ENCODE measurements at regions not wholly inside any gene's neighbourhood (a gene's known extent, or its start where the extent isn't known, plus 50 kb on each side); places are given as distances from the start of the nearest gene placed in this dataset.
"Not testable (repeated sequence)": the region's sequence is repeated elsewhere in the genome, so short reads cannot be mapped to it uniquely, and the experiment has no call there.

DNA sequence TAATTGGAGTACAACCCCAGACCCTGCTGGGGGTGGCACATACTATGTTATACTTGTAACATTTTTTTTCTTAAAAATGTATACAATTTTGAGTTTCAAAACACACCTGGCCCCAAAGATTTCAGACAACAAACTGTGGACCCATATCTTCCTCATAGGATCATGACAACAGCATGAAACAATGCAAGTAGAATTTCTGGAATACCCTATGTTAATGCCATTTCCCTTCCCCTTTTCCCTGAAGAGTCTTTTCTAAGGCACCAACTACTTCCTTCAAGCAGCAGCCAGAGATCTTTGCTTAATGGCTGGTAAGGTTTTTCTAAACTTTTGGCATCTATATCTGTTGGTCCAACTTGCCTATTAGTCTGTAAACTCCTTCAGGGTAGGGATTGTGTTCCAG, 99.9 kb upstream of the SERBP1 start:
- no peak for DNase-seq (ENCODE audit: low read depth in 2 of 2)

GRCh38 chr1:67532452-67533216, 102.4 kb upstream of the SERBP1 start:
- no peak for DNase-seq (ENCODE audit: low read depth in 2 of 2)

- DNase-seq (ENCODE audit: low read depth in 2 of 2): peak in 1 of 2 donors; percentile 5
Observed at GRCh38 chr1:67534627-67535065, 104.4 kb upstream of the SERBP1 start.

DNA sequence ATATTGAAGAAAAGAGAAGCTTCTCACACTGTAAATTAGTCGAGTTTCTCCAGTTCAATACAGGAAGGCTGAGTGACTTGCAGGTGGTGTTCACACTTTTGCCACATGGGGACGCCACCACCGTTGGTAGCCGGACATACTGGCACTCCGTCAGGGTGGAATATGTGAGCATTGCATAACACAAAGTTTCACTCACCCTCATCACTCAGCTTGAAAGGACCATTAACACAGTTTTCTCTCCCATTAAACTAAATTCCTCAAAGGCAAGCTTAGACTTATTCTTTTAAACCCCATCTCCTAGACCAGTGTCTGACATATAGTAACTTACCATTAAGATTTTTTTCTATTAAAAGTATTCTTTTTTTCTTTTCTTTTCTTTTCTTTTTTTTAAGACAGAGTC, 105.3 kb upstream of the SERBP1 start:
- peak in 1 of 2 donors; percentile 2 for DNase-seq (ENCODE audit: low read depth in 2 of 2)

GRCh38 chr1:67536957-67537666, 106.9 kb upstream of the SERBP1 start:
- no peak for DNase-seq (ENCODE audit: low read depth in 2 of 2)

- no peak for DNase-seq (ENCODE audit: low read depth in 2 of 2)
Observed at GRCh38 chr1:67537667-67538018, 107.4 kb upstream of the SERBP1 start.

DNA sequence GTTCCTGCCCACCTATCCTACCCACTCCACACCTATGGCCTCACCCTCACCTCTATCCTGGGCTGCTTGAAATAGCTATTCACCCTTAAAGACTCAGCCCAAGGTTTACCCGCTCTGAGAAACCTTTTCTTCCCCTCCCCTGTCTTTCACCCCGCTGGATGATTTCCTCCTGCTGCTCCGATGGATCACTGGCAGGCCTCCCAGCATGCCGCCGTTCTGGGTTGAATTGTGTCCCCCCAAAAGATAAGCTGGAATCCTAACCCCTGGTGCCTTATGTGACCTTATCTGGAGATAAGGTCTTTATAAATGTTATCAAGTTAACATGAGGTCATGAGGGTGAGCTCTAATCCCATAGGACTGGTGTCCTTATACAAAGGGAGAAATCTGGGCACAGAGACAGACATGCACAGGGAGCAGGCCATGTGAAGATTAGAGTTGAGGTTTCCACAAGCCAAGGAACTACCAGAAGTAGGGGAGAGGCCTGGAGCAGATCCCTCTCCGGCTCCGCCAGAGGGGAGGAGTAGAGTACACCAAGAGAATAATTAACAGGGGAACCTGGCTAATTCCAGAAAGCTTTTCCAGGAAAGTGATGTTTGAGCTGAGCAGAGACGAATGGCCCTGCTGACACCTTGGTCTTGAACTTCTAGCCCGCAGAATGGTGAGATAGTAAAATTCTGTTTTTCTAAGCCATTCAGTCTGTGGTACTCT, 110.0 kb upstream of the SERBP1 start:
- DNase-seq (ENCODE audit: low read depth in 2 of 2): no peak

GRCh38 chr1:67540733-67541125, 110.5 kb upstream of the SERBP1 start:
- no peak for DNase-seq (ENCODE audit: low read depth in 2 of 2)

DNA sequence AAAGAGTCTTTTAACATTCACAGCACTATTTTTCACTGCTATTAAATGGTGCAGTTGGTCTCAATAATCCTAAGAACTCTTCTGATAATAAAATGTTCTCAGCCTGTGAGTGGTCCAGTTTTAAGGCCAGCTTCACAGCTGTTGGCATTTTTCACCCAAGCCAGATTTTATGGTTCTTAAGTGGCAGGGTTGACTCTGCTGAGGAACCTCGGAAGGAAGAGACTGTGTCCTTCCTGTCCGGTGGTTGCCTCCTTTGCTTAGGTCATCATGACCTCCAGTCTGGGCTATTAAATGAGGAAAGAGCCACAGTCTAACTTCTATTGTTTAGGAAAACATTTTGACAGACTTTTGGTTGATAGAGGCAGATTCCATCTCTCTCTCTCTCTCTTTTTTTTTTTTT, 112.5 kb upstream of the SERBP1 start:
- DNase-seq (ENCODE audit: low read depth in 2 of 2): no peak

- no peak for DNase-seq (ENCODE audit: low read depth in 2 of 2)
Observed at GRCh38 chr1:67544921-67545320, 114.7 kb upstream of the SERBP1 start.

- no peak for DNase-seq (ENCODE audit: low read depth in 2 of 2)
Observed at GRCh38 chr1:67545364-67545763, 115.2 kb upstream of the SERBP1 start.

GRCh38 chr1:67551375-67551774, 121.2 kb upstream of the SERBP1 start:
- no peak for DNase-seq (ENCODE audit: low read depth in 2 of 2)

DNA sequence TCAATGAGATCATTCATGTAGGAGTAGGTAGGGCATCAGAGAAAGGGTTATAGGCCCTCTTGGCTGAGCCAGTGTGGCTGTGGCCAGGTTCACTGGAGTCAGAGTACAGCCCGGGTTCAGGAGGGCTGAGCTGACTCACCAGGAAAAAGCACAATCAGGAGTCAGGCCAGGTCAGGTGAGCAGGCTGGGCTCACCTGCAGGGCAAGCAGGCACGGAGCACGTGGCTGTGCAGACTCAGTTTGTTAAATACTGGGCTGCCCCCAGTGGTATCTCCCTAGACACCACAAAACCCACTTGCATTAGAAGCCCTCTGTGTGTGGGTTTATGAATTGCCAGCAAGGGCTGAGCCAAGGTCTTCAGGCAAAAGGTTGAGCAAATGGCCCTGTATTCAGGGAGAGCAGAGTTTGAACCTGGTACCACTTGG, 122.1 kb upstream of the SERBP1 start:
- DNase-seq (ENCODE audit: low read depth in 2 of 2): no peak

DNA sequence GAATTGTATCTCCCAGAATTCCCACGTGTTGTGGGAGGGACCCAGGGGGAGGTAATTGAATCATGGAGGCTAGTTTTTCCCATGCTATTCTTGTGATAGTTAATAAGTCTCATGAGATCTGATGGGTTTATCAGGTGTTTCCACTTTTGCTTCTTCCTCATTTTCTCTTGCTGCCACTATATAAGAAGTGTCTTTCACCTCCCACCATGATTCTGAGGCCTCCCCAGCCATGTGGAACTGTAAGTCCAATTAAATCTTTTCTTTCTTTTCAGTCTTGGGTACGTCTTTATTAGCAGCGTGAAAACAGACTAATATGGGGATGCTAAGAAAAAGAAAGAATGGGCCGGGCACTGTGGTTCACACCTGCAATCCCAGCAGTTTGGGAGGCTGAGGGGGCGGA, 124.0 kb upstream of the SERBP1 start:
- not testable (repeated sequence) for DNase-seq (ENCODE audit: low read depth in 2 of 2)

- no peak for DNase-seq (ENCODE audit: low read depth in 2 of 2)
Observed at GRCh38 chr1:67555461-67556296, 125.5 kb upstream of the SERBP1 start.

DNA sequence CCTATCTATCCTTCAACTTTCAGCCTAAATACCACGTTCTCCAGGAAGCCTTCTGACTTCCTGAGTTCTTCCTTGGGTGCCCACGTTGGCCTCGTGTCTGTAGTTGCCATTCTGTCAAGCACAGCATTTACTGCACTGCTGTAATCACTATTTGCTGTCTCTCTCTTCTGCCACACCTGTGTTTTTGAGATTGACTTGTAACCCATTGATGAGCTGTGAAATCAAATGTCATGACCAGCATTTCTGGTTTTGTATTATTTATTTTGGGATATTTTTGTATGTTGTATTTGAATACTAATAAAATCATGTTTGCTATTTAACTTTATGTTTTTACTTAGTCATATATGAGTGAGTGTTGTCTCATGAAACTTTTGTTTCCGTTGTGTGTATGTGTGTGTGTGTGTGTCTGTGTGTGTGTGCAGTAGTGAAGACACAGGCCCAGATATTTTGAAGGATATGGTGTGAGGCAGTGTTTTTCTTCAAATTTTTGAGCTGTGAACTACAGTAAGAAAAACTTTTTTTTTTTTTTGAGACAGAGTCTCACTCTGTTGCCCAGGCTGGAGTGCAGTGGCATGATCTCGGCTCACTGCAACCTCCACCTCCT, 126.2 kb upstream of the SERBP1 start:
- no peak for DNase-seq (ENCODE audit: low read depth in 2 of 2)

DNA sequence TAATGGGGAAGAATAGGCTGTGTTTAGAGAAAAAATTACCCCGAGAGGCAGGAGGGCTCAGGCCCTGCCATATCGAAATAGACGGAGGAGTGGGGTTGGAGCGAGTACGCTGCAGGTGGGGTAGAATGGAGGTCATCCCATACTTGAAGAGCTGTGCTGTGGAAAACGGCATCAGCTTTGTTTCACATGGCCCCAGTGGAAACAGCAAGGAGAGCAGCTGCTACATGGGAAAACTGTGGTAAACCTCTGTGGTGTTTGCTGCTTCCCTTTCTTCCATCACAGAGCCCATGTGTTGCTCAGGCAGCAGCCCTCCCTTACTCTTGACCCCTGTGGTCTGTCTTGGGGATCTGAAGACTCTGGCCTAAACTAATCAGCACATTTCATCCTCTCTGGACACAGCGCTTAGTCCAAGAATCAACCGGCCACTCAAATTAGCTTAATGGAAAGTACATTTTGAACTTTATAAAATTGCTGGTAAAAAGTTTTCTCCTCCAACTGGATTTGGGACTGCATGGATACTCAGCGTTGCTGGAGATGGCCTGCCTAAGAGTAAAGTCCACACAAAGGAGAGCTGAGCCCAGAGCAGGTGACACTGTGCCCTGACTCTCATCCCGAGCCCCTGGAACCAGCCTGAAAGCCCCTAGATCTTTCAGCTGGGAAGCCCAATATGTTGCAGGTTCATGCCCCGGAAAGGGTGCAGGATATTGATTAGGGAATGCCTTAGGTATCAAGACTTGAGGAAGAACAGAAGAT, 127.1 kb upstream of the GADD45A start:
- no peak for DNase-seq (ENCODE audit: low read depth in 2 of 2)

DNA sequence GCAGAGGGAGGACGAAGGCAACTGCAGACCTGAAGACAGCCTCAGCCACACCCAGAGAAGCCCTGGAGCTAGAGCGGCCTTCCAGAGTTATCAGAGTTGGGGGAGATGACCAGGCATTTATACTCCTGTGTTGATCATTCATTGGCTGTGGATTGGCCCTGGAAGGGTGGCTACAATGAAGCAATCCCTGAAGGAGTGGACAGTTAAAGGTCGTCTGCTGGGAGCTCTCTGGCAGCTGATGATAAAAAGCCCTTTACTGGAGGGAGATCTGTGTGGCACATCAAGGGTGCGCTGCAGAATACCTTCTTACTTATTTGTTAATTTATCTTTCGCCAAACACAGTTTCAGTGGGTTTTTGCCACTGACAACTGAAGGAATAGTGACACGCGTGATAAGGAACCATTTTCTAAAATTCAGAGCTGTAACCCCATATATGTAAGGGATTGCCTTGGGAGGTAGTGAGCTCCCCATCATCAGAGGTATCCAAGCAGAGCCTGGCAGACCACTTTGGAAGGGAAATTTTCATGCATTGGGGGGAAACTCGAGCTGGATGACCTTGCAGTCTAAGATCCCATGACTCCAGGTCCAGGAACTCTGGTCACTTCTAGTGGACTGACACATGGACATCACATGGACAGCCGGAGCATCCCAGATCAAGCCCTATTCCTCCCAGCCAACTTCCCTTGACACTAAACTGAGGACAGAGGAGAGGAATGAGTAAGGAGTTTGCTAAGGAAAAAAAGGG, 126.4 kb upstream of the GADD45A start:
- DNase-seq (ENCODE audit: low read depth in 2 of 2): no peak

- no peak for DNase-seq (ENCODE audit: low read depth in 2 of 2)
Observed at GRCh38 chr1:67559222-67559700, 125.7 kb upstream of the GADD45A start.

Measured in stimulated activated CD8-positive, alpha-beta memory T cell treated with anti-CD3 and anti-CD28 coated beads, Interleukin-7, amount 100 ng/mL, for 1 hour (primary cell).